ENCODE measurements at regions not wholly inside any gene's neighbourhood (a gene's known extent, or its start where the extent isn't known, plus 50 kb on each side); places are given as distances from the start of the nearest gene placed in this dataset.
A peak's percentile ranks its signal among the peaks of the same experiment; 100 is the strongest.

DNA sequence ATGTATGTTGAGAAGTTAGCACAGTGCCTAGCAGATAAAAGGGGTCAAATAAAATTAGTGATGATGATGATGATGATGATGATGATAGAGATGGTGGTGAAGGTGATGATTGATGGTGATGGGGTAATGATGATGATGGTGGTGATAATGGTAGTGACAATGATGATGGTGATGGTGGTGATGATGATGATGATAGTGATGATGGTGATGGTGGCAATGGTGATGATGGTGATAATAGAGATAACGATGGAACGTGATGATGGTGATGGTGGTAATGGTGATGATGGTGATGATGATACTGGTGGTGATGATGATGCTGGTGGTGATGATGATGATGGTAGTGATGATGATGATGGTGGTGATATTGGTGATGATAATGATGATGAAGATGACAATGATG lies 223.7 kb downstream of the FOXL1 start (continued):
- TF ChIP-seq, protein P1, sequence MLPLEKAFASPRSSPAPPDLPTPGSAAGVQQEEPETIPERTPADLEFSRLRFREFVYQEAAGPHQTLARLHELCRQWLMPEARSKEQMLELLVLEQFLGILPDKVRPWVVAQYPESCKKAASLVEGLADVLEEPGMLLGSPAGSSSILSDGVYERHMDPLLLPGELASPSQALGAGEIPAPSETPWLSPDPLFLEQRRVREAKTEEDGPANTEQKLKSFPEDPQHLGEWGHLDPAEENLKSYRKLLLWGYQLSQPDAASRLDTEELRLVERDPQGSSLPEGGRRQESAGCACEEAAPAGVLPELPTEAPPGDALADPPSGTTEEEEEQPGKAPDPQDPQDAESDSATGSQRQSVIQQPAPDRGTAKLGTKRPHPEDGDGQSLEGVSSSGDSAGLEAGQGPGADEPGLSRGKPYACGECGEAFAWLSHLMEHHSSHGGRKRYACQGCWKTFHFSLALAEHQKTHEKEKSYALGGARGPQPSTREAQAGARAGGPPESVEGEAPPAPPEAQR (tag by site-specific recombination; IDR thresholded peaks at IDR 0.05) = 0 out of 2 replicates have a peak, but pooled peaks have one; percentile 17
- TF ChIP-seq ZNF701 (tag by site-specific recombination; IDR thresholded peaks at IDR 0.05) (no peak), ZNF677 (tag by site-specific recombination; IDR thresholded peaks at IDR 0.05) (no peak), ZSCAN23 (tag by site-specific recombination; IDR thresholded peaks at IDR 0.05) (no peak), ZNF629 (tag by site-specific recombination; IDR thresholded peaks at IDR 0.05) (no peak), ZNF112 (tag by site-specific recombination; IDR thresholded peaks at IDR 0.05) (peak; percentile 41; the same call in 1 of the 2 replicates), ZNF560 (tag by site-specific recombination; IDR thresholded peaks at IDR 0.05; ENCODE audit: borderline replicate concordance) (no peak), KLF10 (tag by site-specific recombination; IDR thresholded peaks at IDR 0.05) (no peak), SCRT1 (tag by site-specific recombination; IDR thresholded peaks at IDR 0.05; ENCODE audit: borderline replicate concordance) (no peak), YY2 (tag by site-specific recombination; IDR thresholded peaks at IDR 0.05) (0 out of 2 replicates have a peak, but pooled peaks have one; percentile 57), EGR2 (tag by site-specific recombination; IDR thresholded peaks at IDR 0.05; ENCODE audit: low read depth) (no peak), ZNF664 (tag by site-specific recombination; IDR thresholded peaks at IDR 0.05) (0 out of 2 replicates have a peak, but pooled peaks have one; percentile 36), ZNF394 (tag by site-specific recombination; IDR thresholded peaks at IDR 0.05; ENCODE audit: borderline replicate concordance) (no peak), ZNF10 (tag by site-specific recombination; IDR thresholded peaks at IDR 0.05) (no peak), ZNF19 (tag by site-specific recombination; IDR thresholded peaks at IDR 0.05; ENCODE audit: low read depth) (no peak), ZBTB20 (tag by site-specific recombination; IDR thresholded peaks at IDR 0.05) (peak; percentile 39; the same call in 1 of the 2 replicates), ZNF211 (tag by site-specific recombination; IDR thresholded peaks at IDR 0.05; ENCODE audit: low read depth) (no peak), ZSCAN30 (tag by site-specific recombination; IDR thresholded peaks at IDR 0.05) (no peak), ZNF114 (tag by site-specific recombination; IDR thresholded peaks at IDR 0.05) (0 out of 2 replicates have a peak, but pooled peaks have one; percentile 79), SETDB1 (IDR thresholded peaks at IDR 0.05; ENCODE audit: insufficient read length, low read length) (no peak), ZNF645 (tag by site-specific recombination; IDR thresholded peaks at IDR 0.05) (0 out of 2 replicates have a peak, but pooled peaks have one; percentile 78)
- TF ChIP-seq, protein P2, sequence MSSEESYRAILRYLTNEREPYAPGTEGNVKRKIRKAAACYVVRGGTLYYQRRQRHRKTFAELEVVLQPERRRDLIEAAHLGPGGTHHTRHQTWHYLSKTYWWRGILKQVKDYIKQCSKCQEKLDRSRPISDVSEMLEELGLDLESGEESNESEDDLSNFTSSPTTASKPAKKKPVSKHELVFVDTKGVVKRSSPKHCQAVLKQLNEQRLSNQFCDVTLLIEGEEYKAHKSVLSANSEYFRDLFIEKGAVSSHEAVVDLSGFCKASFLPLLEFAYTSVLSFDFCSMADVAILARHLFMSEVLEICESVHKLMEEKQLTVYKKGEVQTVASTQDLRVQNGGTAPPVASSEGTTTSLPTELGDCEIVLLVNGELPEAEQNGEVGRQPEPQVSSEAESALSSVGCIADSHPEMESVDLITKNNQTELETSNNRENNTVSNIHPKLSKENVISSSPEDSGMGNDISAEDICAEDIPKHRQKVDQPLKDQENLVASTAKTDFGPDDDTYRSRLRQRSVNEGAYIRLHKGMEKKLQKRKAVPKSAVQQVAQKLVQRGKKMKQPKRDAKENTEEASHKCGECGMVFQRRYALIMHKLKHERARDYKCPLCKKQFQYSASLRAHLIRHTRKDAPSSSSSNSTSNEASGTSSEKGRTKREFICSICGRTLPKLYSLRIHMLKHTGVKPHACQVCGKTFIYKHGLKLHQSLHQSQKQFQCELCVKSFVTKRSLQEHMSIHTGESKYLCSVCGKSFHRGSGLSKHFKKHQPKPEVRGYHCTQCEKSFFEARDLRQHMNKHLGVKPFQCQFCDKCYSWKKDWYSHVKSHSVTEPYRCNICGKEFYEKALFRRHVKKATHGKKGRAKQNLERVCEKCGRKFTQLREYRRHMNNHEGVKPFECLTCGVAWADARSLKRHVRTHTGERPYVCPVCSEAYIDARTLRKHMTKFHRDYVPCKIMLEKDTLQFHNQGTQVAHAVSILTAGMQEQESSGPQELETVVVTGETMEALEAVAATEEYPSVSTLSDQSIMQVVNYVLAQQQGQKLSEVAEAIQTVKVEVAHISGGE (tag by site-specific recombination; conservative IDR thresholded peaks at IDR 0.05; ENCODE audit: low read depth) = no peak
- TF ChIP-seq, protein P3, sequence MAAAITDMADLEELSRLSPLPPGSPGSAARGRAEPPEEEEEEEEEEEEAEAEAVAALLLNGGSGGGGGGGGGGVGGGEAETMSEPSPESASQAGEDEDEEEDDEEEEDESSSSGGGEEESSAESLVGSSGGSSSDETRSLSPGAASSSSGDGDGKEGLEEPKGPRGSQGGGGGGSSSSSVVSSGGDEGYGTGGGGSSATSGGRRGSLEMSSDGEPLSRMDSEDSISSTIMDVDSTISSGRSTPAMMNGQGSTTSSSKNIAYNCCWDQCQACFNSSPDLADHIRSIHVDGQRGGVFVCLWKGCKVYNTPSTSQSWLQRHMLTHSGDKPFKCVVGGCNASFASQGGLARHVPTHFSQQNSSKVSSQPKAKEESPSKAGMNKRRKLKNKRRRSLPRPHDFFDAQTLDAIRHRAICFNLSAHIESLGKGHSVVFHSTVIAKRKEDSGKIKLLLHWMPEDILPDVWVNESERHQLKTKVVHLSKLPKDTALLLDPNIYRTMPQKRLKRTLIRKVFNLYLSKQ (tag by site-specific recombination; IDR thresholded peaks at IDR 0.05; ENCODE audit: borderline replicate concordance) = no peak
- TF ChIP-seq, protein P4, sequence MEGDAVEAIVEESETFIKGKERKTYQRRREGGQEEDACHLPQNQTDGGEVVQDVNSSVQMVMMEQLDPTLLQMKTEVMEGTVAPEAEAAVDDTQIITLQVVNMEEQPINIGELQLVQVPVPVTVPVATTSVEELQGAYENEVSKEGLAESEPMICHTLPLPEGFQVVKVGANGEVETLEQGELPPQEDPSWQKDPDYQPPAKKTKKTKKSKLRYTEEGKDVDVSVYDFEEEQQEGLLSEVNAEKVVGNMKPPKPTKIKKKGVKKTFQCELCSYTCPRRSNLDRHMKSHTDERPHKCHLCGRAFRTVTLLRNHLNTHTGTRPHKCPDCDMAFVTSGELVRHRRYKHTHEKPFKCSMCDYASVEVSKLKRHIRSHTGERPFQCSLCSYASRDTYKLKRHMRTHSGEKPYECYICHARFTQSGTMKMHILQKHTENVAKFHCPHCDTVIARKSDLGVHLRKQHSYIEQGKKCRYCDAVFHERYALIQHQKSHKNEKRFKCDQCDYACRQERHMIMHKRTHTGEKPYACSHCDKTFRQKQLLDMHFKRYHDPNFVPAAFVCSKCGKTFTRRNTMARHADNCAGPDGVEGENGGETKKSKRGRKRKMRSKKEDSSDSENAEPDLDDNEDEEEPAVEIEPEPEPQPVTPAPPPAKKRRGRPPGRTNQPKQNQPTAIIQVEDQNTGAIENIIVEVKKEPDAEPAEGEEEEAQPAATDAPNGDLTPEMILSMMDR (tag by site-specific recombination; IDR thresholded peaks at IDR 0.05) = no peak
- TF ChIP-seq, protein P5, sequence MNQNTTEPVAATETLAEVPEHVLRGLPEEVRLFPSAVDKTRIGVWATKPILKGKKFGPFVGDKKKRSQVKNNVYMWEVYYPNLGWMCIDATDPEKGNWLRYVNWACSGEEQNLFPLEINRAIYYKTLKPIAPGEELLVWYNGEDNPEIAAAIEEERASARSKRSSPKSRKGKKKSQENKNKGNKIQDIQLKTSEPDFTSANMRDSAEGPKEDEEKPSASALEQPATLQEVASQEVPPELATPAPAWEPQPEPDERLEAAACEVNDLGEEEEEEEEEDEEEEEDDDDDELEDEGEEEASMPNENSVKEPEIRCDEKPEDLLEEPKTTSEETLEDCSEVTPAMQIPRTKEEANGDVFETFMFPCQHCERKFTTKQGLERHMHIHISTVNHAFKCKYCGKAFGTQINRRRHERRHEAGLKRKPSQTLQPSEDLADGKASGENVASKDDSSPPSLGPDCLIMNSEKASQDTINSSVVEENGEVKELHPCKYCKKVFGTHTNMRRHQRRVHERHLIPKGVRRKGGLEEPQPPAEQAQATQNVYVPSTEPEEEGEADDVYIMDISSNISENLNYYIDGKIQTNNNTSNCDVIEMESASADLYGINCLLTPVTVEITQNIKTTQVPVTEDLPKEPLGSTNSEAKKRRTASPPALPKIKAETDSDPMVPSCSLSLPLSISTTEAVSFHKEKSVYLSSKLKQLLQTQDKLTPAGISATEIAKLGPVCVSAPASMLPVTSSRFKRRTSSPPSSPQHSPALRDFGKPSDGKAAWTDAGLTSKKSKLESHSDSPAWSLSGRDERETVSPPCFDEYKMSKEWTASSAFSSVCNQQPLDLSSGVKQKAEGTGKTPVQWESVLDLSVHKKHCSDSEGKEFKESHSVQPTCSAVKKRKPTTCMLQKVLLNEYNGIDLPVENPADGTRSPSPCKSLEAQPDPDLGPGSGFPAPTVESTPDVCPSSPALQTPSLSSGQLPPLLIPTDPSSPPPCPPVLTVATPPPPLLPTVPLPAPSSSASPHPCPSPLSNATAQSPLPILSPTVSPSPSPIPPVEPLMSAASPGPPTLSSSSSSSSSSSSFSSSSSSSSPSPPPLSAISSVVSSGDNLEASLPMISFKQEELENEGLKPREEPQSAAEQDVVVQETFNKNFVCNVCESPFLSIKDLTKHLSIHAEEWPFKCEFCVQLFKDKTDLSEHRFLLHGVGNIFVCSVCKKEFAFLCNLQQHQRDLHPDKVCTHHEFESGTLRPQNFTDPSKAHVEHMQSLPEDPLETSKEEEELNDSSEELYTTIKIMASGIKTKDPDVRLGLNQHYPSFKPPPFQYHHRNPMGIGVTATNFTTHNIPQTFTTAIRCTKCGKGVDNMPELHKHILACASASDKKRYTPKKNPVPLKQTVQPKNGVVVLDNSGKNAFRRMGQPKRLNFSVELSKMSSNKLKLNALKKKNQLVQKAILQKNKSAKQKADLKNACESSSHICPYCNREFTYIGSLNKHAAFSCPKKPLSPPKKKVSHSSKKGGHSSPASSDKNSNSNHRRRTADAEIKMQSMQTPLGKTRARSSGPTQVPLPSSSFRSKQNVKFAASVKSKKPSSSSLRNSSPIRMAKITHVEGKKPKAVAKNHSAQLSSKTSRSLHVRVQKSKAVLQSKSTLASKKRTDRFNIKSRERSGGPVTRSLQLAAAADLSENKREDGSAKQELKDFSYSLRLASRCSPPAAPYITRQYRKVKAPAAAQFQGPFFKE (tag by site-specific recombination; IDR thresholded peaks at IDR 0.05; ENCODE audit: borderline replicate concordance) = 0 out of 2 replicates have a peak, but pooled peaks have one; percentile 49
